BE2C (cell line): ENCODE measurements at regions not wholly inside any gene's neighbourhood (a gene's known extent, or its start where the extent isn't known, plus 50 kb on each side); places are given as distances from the start of the nearest gene placed in this dataset.

ENCODE experiments used
- DNase-seq: peaks from one replicate; pipeline ENCODE4 v3.0.0-alpha.2; 2020
- H3K27me3 ChIP-seq: fragments of 250-450 bp; sonication (Bioruptor Pico); 2 replicates; pipeline ENCODE4 v1.5.1; 2020; ENCODE audit warnings: mild to moderate bottlenecking
- H3K36me3 ChIP-seq: fragments of 250-450 bp; sonication (Bioruptor Pico); 2 replicates; pipeline ENCODE4 v1.5.1; 2020; ENCODE audit warnings: mild to moderate bottlenecking
- H3K4me1 ChIP-seq: fragments of 250-450 bp; sonication (Bioruptor Pico); 2 replicates; pipeline ENCODE4 v1.5.1; 2020
- H3K4me3 ChIP-seq: 2 replicates; pipeline ENCODE4 v1.5.1; 2011; ENCODE audit warnings: low read depth, low read length
- H3K9me3 ChIP-seq: fragments of 250-450 bp; sonication (Bioruptor Pico); 2 replicates; pipeline ENCODE4 v1.5.1; 2020
- TF ChIP-seq, protein P1 (sequence below): IDR thresholded peaks from 2 replicates; pipeline ENCODE4 v1.5.1; 2012; ENCODE audit warnings: mild to moderate bottlenecking, low read depth, low read length

- no peak for DNase-seq
- TF ChIP-seq, protein P1, sequence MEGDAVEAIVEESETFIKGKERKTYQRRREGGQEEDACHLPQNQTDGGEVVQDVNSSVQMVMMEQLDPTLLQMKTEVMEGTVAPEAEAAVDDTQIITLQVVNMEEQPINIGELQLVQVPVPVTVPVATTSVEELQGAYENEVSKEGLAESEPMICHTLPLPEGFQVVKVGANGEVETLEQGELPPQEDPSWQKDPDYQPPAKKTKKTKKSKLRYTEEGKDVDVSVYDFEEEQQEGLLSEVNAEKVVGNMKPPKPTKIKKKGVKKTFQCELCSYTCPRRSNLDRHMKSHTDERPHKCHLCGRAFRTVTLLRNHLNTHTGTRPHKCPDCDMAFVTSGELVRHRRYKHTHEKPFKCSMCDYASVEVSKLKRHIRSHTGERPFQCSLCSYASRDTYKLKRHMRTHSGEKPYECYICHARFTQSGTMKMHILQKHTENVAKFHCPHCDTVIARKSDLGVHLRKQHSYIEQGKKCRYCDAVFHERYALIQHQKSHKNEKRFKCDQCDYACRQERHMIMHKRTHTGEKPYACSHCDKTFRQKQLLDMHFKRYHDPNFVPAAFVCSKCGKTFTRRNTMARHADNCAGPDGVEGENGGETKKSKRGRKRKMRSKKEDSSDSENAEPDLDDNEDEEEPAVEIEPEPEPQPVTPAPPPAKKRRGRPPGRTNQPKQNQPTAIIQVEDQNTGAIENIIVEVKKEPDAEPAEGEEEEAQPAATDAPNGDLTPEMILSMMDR: no peak
- no peaks in the 10 kb centered on the region for H3K4me1 ChIP-seq
- H3K36me3 ChIP-seq: no peaks in the 10 kb centered on the region
- H3K27me3 ChIP-seq: peaks cover 3% of the 10 kb centered on the region; the same call in 1 of the 2 replicates
- H3K4me3 ChIP-seq: no peak overlapping the region
- H3K9me3 ChIP-seq: no peaks in the 10 kb centered on the region
These were observed 168.7 kb upstream of the MYO16 start for GRCh38 chr13:108460746-108461145.

DNA sequence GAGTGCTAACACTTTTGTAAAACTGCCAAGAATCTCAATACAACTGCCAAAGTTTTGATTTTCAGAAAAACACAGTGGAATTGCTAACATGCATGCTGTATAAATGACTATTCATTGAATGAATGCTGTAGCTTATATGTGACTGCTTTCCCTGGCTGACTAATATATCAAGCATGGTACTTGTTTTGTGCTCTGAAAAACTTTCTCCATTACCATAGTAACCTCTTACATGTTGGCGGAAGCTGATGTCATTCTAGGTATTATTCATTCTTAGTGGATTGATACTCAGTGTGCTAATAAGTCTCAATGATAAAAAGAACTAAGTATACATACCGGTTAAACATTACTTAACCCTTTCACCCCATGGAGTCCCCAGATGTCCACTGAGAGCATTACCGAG, 166.1 kb upstream of the MYO16 start:
- TF ChIP-seq, protein P1: no peak
- Histone ChIP-seq H3K9me3 (no peaks in the 10 kb centered on the region), H3K36me3 (no peaks in the 10 kb centered on the region), H3K4me3 (no peak overlapping the region), H3K27me3 (peaks cover 3% of the 10 kb centered on the region; the same call in 1 of the 2 replicates), H3K4me1 (no peaks in the 10 kb centered on the region)
- DNase-seq: no peak

- Histone ChIP-seq H3K36me3 (no peaks in the 10 kb centered on the region), H3K4me1 (no peaks in the 10 kb centered on the region), H3K27me3 (peaks cover 7% of the 10 kb centered on the region), H3K9me3 (no peaks in the 10 kb centered on the region), H3K4me3 (no peak overlapping the region)
- no peak for DNase-seq
- TF ChIP-seq, protein P1: no peak
These were observed 158.5 kb upstream of the MYO16 start for GRCh38 chr13:108470921-108471320.

- Histone ChIP-seq H3K4me1 (no peaks in the 10 kb centered on the region), H3K36me3 (no peaks in the 10 kb centered on the region), H3K4me3 (no peak overlapping the region), H3K9me3 (no peaks in the 10 kb centered on the region), H3K27me3 (peaks cover 10% of the 10 kb centered on the region)
- TF ChIP-seq, protein P1: no peak
- DNase-seq: no peak
These were observed 154.2 kb upstream of the MYO16 start for GRCh38 chr13:108475181-108475580.

DNA sequence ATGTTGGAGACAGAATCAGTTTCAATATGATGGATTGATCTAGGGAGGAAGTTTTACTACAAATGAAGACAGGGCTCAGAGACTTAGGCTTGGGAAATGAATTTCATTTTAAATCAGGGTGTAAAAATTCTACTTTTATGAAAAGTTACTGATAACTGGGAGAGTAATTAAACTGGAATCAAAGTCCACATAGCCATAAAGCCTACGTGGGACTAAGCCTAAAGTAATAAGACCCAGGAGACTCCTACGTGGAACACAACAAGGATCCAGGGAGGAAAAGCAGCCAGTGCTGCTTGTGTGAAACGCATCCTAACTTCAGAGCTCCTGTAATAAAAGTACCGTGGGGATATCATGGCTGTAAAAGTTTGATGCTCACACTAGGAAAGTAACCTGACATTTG, 152.0 kb upstream of the MYO16 start:
- no peak for DNase-seq
- TF ChIP-seq, protein P1: no peak
- Histone ChIP-seq H3K9me3 (no peaks in the 10 kb centered on the region), H3K4me3 (no peak overlapping the region), H3K27me3 (peaks cover 10% of the 10 kb centered on the region), H3K36me3 (no peaks in the 10 kb centered on the region), H3K4me1 (no peaks in the 10 kb centered on the region)

DNA sequence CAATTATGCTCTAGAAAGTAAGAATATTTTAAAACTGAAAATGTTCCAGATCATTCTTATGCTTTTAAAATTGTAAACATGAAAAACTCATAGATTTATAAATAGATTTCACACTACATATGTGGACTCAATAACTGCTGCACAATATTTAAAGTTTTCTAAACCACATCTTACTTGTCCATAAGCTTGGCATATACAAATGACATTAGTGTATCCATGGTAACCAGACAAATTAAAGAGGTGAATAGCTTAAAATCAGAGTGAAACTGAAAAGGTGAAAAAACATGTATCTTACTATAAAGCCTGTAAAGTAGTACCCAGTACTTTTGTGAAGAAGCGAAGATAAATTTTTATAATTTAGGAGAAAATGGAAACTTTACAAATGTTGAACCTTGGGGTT, 151.2 kb upstream of the MYO16 start:
- no peak for DNase-seq
- Histone ChIP-seq H3K27me3 (peaks cover 10% of the 10 kb centered on the region), H3K4me3 (no peak overlapping the region), H3K36me3 (no peaks in the 10 kb centered on the region), H3K4me1 (no peaks in the 10 kb centered on the region), H3K9me3 (no peaks in the 10 kb centered on the region)
- TF ChIP-seq, protein P1: no peak
